ENCODE measurements at regions not wholly inside any gene's neighbourhood (a gene's known extent, or its start where the extent isn't known, plus 50 kb on each side); places are given as distances from the start of the nearest gene placed in this dataset.

DNA sequence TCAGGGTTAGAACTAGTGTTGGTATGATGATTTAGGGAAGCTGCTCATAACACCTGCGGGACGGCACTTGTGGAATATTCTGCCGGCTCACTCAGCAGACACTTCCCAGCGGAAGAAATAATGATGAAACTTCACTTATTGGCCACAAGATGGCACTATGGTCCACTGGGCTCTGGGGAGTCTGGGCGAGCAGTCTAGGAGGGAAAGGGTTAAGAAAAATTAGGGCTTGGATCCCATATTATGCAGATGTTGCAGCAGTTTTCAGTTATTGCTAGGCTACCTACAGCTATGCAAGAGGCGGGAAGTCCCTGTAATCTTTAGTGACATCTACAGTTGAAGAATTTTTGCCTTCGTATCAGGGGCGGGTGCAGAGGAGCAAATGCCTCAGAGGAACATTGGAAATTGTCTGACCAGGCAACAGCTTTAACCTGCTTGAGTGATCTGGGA is 238.7 kb upstream of the PRSS58 start:
- TF ChIP-seq, protein P1, sequence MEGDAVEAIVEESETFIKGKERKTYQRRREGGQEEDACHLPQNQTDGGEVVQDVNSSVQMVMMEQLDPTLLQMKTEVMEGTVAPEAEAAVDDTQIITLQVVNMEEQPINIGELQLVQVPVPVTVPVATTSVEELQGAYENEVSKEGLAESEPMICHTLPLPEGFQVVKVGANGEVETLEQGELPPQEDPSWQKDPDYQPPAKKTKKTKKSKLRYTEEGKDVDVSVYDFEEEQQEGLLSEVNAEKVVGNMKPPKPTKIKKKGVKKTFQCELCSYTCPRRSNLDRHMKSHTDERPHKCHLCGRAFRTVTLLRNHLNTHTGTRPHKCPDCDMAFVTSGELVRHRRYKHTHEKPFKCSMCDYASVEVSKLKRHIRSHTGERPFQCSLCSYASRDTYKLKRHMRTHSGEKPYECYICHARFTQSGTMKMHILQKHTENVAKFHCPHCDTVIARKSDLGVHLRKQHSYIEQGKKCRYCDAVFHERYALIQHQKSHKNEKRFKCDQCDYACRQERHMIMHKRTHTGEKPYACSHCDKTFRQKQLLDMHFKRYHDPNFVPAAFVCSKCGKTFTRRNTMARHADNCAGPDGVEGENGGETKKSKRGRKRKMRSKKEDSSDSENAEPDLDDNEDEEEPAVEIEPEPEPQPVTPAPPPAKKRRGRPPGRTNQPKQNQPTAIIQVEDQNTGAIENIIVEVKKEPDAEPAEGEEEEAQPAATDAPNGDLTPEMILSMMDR (conservative IDR thresholded peaks at IDR 0.05 in 1 of 2, IDR thresholded peaks at IDR 0.05 in 1 of 2; ENCODE audit: low read depth in 1 of 2, low read length in 2 of 2) = peak; percentile 76 to 81
- no peak for TF ChIP-seq EZH2 (IDR thresholded peaks at IDR 0.05; ENCODE audit: low read length, missing control alignments)
